WERI-Rb-1 (cell line): ENCODE measurements at regions not wholly inside any gene's neighbourhood (a gene's known extent, or its start where the extent isn't known, plus 50 kb on each side); places are given as distances from the start of the nearest gene placed in this dataset.

Source experiments
- DNase-seq: peaks from one replicate; pipeline ENCODE4 v3.0.0-alpha.2; 2020
- H3K27ac ChIP-seq: fragments of 250-450 bp; sonication (Bioruptor Pico); 2 replicates; pipeline ENCODE4 v1.5.1; 2020; ENCODE audit warnings: mild to moderate bottlenecking, moderate library complexity
- H3K27me3 ChIP-seq: fragments of 250-450 bp; sonication (Bioruptor Pico); 2 replicates; pipeline ENCODE4 v1.5.1; 2021; ENCODE audit warnings: mild to moderate bottlenecking, low read depth, moderate library complexity; ENCODE audit not compliant: insufficient read depth, severe bottlenecking
- H3K36me3 ChIP-seq: fragments of 250-450 bp; sonication (Bioruptor Pico); 2 replicates; pipeline ENCODE4 v1.5.1; 2020; ENCODE audit warnings: mild to moderate bottlenecking, moderate library complexity
- H3K4me3 ChIP-seq: 2 replicates; pipeline ENCODE4 v1.5.1; 2011; ENCODE audit warnings: low read depth, mild to moderate bottlenecking, control low read depth, low read length
- H3K9me3 ChIP-seq: fragments of 250-450 bp; sonication (Bioruptor Pico); 2 replicates; pipeline ENCODE4 v1.5.1; 2021; ENCODE audit warnings: mild to moderate bottlenecking, moderate library complexity; ENCODE audit not compliant: severe bottlenecking
- CTCF ChIP-seq: IDR thresholded peaks from 2 replicates; pipeline ENCODE4 v1.5.1; 2011; ENCODE audit warnings: low read depth, mild to moderate bottlenecking, control low read depth, inconsistent platforms, low read length

- no peak overlapping the region for H3K27ac ChIP-seq
- H3K36me3 ChIP-seq: no peaks in the 10 kb centered on the region
- peaks cover 3% of the 10 kb centered on the region for H3K9me3 ChIP-seq
- peaks cover 8% of the 10 kb centered on the region for H3K27me3 ChIP-seq
- no peak for TF ChIP-seq CTCF
- H3K4me3 ChIP-seq: no peak overlapping the region
- DNase-seq: no peak
These were observed 394.6 kb upstream of the IL12A start for GRCh38 chr3:159593927-159594605.

GRCh38 chr3:159600291-159600690 lies 388.3 kb upstream of the IL12A start:
- no peaks in the 10 kb centered on the region for H3K36me3 ChIP-seq
- no peak overlapping the region for H3K4me3 ChIP-seq
- no peaks in the 10 kb centered on the region for H3K27me3 ChIP-seq
- TF ChIP-seq CTCF: no peak
- peaks cover 5% of the 10 kb centered on the region for H3K9me3 ChIP-seq
- H3K27ac ChIP-seq: no peak overlapping the region
- no peak for DNase-seq

- H3K4me3 ChIP-seq: no peak overlapping the region
- peaks cover 3% of the 10 kb centered on the region for H3K27me3 ChIP-seq
- peaks cover 2% of the 10 kb centered on the region for H3K9me3 ChIP-seq
- DNase-seq: no peak
- no peak overlapping the region for H3K27ac ChIP-seq
- no peak for TF ChIP-seq CTCF
- no peaks in the 10 kb centered on the region for H3K36me3 ChIP-seq
These were observed 384.5 kb upstream of the IL12A start for GRCh38 chr3:159604151-159604581.

- Histone ChIP-seq H3K27ac (no peak overlapping the region), H3K9me3 (no peaks in the 10 kb centered on the region), H3K27me3 (peaks cover 3% of the 10 kb centered on the region), H3K36me3 (no peaks in the 10 kb centered on the region), H3K4me3 (no peak overlapping the region)
- TF ChIP-seq CTCF: no peak
- no peak for DNase-seq
These were observed 383.5 kb upstream of the IL12A start for GRCh38 chr3:159605101-159605500.

GRCh38 chr3:159605776-159606175 lies 382.9 kb upstream of the IL12A start:
- no peaks in the 10 kb centered on the region for H3K36me3 ChIP-seq
- H3K4me3 ChIP-seq: no peak overlapping the region
- H3K27me3 ChIP-seq: peaks cover 3% of the 10 kb centered on the region
- TF ChIP-seq CTCF: no peak
- no peak overlapping the region for H3K27ac ChIP-seq
- no peak for DNase-seq
- no peaks in the 10 kb centered on the region for H3K9me3 ChIP-seq

GRCh38 chr3:159607856-159608255 lies 380.8 kb upstream of the IL12A start:
- H3K4me3 ChIP-seq: no peak overlapping the region
- TF ChIP-seq CTCF: no peak
- DNase-seq: no peak
- no peaks in the 10 kb centered on the region for H3K36me3 ChIP-seq
- no peak overlapping the region for H3K27ac ChIP-seq
- peaks cover 3% of the 10 kb centered on the region for H3K27me3 ChIP-seq
- H3K9me3 ChIP-seq: no peaks in the 10 kb centered on the region
